HG03103 (cell line): ENCODE measurements at regions not wholly inside any gene's neighbourhood (a gene's known extent, or its start where the extent isn't known, plus 50 kb on each side); places are given as distances from the start of the nearest gene placed in this dataset.
"Not testable (repeated sequence)": the region's sequence is repeated elsewhere in the genome, so short reads cannot be mapped to it uniquely, and the experiment has no call there.

ENCODE experiments used
- ATAC-seq: cut with Tn5 transposase; IDR thresholded peaks from one replicate; pipeline ENCODE4 v1.9.1; 2021; ENCODE audit warnings: low read depth; ENCODE audit not compliant: unreplicated experiment

DNA sequence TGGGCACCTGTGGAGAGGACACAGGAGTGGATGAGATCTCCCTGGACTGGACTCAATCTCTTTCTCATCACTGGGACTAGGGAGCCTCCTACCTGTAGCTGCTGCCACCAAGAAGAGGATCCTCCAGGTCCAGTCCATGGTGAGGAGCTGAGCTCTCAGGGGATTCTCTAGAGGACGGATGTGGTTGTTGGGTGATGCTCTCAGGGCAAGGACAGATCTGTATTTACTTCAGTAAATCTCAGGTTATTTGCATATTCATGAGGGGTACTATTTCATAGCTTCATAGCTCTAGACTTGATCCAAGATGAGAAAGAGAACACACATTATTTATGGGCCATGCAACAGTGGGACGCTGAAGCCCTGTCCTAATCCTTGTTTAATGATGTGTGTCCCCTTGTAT is 159.4 kb downstream of the POTEB start:
- ATAC-seq, result peak; percentile 73

GRCh38 chr15:21717661-21718060 is 159.9 kb downstream of the POTEB start:
- ATAC-seq, result peak; percentile 4

GRCh38 chr15:21705480-21705879 is 172.1 kb downstream of the POTEB start:
- peak; percentile 95 for ATAC-seq

- ATAC-seq, result not testable (repeated sequence)
Measured at GRCh38 chr15:21698620-21699019, 178.9 kb downstream of the POTEB start.

DNA sequence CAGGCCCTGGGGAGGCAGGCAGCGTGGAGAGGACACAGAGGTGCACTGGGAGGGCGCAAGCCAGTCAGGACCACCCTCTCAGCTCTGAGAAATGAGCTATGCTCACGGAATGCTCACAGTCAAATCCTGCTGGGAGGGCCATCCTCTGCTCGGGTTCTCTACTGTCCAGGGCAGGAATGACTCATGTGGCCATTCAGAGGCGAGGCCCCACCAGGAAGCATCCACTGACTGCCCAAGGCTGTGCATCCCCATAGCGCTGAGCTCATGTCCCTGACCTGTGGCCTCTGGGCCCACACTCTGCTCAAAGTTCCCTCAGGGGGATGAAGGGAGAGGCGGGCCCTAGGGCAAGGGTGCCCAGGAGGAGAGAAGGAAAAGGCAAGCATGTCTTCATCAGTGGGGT is 182.4 kb downstream of the POTEB start:
- not testable (repeated sequence) for ATAC-seq

DNA sequence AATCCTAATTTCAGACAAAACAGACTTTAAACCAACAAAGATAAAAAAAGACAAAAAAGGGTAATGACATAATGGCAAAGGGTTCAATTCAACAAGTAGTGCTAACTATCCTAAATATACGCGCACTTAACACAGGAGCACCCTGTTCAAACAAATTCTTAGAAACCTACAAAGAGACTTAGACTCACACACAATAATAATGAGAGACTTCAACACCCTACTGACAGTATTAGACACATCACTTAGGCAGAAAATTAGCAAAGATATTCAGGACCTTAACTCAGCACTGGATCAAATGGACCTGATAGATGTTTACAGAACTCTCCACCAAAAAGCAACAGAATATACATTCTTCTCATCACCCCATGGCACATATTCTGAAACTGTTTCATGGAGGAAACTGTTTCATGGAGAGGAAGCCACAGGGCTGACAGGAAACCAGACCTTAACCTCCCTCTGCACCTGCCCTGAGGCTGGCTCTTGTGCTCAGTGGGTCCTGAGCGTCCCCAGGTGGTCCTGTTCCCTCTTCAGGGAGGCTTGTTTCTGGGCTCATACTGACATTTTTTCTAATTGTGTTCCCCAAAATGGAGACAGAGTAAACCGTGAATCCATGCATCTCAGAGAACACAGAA is 184.9 kb downstream of the POTEB start:
- ATAC-seq, result not testable (repeated sequence)

DNA sequence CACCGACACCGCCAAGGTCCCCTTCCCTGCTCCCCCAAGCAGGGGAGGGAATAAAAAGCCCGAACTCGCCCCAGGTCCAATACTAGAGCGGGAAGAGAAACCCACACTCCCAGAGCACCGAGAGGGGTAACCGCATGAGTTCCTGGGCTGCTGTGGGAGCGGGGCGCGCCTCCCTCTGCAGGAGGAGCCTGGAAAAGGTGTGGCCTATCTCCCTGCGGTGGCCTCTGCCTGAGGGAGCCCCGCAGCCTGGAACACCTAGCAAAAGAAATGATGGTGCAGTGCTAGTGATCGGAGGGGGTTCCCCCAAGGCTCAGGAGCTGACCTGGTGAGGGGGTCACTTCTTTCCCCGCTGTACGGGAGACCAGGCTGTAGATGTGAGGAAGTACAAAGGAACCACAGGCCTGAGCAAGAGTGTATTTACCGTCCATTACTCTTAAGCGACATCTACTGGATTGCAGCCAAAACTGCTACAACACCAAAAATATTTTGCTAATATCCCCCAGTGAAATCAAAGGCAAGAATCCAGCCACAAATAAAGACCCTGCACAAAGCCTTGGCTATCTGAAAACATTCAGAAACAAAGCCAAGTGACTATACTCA is 216.6 kb upstream of the POTEB3 start:
- ATAC-seq, result peak; percentile 83

DNA sequence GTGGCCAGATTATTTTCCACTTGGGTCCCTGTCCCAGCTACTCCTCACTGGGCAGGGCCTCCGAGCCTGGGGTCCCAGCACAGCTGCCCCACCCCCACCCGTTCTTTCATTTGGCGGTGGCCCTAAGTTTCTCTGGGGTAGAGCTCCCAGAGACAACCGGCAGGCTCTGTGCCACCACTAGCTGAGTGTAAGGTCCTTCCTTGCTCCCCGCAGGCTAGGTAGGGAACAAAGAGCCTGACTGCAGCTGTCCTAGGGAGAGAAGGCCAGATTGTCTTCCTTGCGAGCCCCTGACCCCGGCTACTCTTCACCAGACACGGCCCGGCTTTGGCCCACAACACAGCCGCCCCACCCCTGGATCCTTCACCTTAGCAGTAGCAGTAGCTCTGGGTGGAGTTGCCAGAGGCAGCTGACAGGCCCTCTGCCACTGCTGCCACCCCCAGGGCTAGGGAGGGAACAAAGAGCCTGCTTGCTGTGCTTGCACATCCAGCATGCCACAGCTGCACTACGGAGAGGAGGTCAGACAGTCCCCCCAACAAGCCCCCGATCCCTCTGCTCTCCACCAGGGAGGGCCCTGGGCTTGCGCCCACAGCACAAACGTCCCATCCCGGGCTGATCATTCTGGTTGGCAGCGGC is 215.9 kb upstream of the POTEB3 start:
- peak; percentile 30 for ATAC-seq

- ATAC-seq, result not testable (repeated sequence)
Measured at GRCh38 chr15:21653707-21654106, 213.4 kb upstream of the POTEB3 start.

GRCh38 chr15:21638770-21639169 is 198.5 kb upstream of the POTEB3 start:
- not testable (repeated sequence) for ATAC-seq

GRCh38 chr15:21626694-21627093 is 186.4 kb upstream of the POTEB3 start:
- not testable (repeated sequence) for ATAC-seq

DNA sequence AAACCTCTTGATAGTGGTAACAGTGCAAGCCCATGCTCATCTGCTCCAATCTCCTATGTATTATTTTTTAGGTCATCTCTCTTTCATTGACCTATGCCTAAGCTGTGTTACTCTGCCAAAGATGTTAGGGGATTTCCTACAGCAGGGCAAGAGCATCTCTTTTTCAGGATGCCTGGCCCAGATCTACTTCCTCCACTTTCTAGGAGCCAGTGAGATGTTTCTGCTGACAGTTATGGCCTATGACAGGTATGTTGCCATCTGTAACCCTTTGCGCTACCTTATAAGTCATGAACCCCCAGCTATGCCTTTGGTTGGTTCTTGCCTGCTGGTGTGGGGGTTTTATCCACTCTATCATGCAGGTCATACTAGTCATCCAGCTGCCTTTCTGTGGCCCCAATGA is 168.9 kb upstream of the POTEB3 start:
- ATAC-seq, result not testable (repeated sequence)

GRCh38 chr15:21565426-21565825 is 125.1 kb upstream of the POTEB3 start:
- ATAC-seq, result not testable (repeated sequence)

DNA sequence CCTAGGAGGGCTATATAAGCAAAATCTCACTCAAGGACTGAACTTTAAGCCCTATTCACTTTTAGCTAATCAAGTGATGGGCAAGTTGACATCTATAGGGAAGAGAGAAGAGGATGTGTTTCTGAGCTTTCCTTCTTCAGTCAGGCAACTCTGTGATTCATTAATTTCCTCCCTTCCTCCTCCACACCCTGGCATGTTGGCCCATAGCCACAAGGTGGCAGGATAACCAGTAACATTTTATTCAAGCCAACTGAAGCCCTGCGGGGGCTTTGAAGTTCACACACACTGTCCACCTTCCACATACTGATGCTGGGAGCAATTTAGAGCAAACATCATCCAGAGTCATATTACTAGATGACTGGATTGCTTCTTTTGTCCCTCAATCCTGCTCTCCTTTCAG is 111.5 kb upstream of the POTEB3 start:
- ATAC-seq, result peak; percentile 83

DNA sequence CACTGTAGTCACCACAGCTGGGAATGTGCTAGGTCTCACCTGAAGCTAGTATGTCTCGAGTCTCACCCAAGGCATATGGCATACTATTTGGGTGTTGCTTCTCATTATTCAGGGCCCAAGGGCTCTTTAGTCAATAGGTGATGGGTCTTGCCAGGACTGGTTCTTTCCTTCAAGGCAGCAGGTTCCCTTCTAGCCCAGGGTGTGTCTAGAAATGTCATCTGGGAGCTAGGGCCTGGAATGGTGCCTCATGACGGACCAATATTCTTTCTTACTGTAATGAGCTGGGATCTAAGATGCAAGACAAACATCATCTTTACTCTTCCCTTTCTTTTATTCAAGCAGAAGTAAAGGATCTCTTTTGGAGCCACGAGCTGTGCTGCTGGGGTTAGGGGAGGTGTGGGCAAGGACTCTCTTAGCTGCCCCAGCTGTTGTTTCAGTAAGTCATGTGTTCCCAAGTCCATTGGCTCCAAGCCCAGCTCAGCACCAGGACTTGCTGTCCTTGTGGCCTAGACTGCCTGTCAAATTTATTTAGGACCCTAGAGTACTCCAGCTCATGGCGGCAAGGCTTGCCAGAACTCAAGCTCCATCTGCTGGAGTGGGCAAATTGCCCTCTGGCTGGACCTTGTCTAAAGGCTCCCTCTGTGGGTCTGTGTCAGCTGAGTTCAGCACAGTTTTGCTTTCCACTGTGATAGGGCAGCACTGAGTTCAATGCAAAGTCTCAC is 106.0 kb upstream of the POTEB3 start:
- ATAC-seq, result not testable (repeated sequence)

- ATAC-seq, result not testable (repeated sequence)
Measured at GRCh38 chr15:21532785-21533184, 92.5 kb upstream of the POTEB3 start.

DNA sequence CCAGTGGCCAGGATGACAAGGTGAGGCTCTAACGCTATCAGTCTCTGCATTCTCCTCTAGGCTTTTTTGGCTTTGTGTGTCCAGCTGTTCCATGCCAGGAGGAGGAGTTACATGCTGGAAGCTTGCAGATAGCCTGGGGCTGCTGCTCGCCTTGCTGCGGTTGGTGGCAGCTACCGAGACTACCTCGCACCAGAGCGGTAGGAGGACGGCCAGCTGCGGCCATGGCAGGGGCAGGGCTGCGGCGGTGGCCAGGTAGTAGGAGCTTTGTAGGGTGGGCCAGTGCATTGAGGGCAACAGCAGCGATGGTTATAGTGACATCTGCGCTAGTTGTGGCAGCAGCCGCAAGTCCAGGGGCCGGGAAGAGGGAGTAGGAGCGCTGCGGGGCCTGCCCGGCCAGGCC is 75.9 kb upstream of the POTEB3 start:
- not testable (repeated sequence) for ATAC-seq

- not testable (repeated sequence) for ATAC-seq
Measured at GRCh38 chr15:21515296-21515695, 75.0 kb upstream of the POTEB3 start.

- ATAC-seq, result not testable (repeated sequence)
Measured at GRCh38 chr15:21503021-21503420, 62.7 kb upstream of the POTEB3 start.
